ENCODE measurements at regions not wholly inside any gene's neighbourhood (a gene's known extent, or its start where the extent isn't known, plus 50 kb on each side); places are given as distances from the start of the nearest gene placed in this dataset.

- no peaks in the 10 kb centered on the region for H3K36me3 Mint-ChIP-seq (ENCODE audit: unreplicated experiment)
- no peak for DNase-seq (ENCODE audit: extremely low spot score, unreplicated experiment)
- H3K4me1 Mint-ChIP-seq (ENCODE audit: unreplicated experiment) = no peaks in the 10 kb centered on the region
- H3K27ac Mint-ChIP-seq (ENCODE audit: unreplicated experiment) = no peak overlapping the region
- H3K4me3 Mint-ChIP-seq (ENCODE audit: unreplicated experiment) = no peak overlapping the region
- no peak for TF ChIP-seq CTCF (IDR thresholded peaks at IDR 0.05)
- H3K27me3 Mint-ChIP-seq (ENCODE audit: unreplicated experiment) = peaks cover 12% of the 10 kb centered on the region
- H3K9me3 Mint-ChIP-seq (ENCODE audit: unreplicated experiment) = no peaks in the 10 kb centered on the region
Measured at GRCh38 chr6:79833964-79834284, 113.4 kb downstream of the ELOVL4 start.

GRCh38 chr6:79833264-79833963 lies 113.9 kb downstream of the ELOVL4 start:
- no peaks in the 10 kb centered on the region for H3K4me1 Mint-ChIP-seq (ENCODE audit: unreplicated experiment)
- no peak for DNase-seq (ENCODE audit: extremely low spot score, unreplicated experiment)
- peaks cover 12% of the 10 kb centered on the region for H3K27me3 Mint-ChIP-seq (ENCODE audit: unreplicated experiment)
- no peak overlapping the region for H3K27ac Mint-ChIP-seq (ENCODE audit: unreplicated experiment)
- H3K4me3 Mint-ChIP-seq (ENCODE audit: unreplicated experiment) = no peak overlapping the region
- no peaks in the 10 kb centered on the region for H3K9me3 Mint-ChIP-seq (ENCODE audit: unreplicated experiment)
- TF ChIP-seq CTCF (IDR thresholded peaks at IDR 0.05) = no peak
- no peaks in the 10 kb centered on the region for H3K36me3 Mint-ChIP-seq (ENCODE audit: unreplicated experiment)

GRCh38 chr6:79832723-79833122 lies 114.6 kb downstream of the ELOVL4 start:
- no peak for TF ChIP-seq CTCF (IDR thresholded peaks at IDR 0.05)
- Mint-ChIP-seq H3K9me3 (ENCODE audit: unreplicated experiment) (no peaks in the 10 kb centered on the region), H3K27me3 (ENCODE audit: unreplicated experiment) (peaks cover 12% of the 10 kb centered on the region), H3K4me3 (ENCODE audit: unreplicated experiment) (no peak overlapping the region), H3K27ac (ENCODE audit: unreplicated experiment) (no peak overlapping the region), H3K36me3 (ENCODE audit: unreplicated experiment) (no peaks in the 10 kb centered on the region), H3K4me1 (ENCODE audit: unreplicated experiment) (no peaks in the 10 kb centered on the region)
- DNase-seq (ENCODE audit: extremely low spot score, unreplicated experiment) = no peak

- no peak for TF ChIP-seq CTCF (IDR thresholded peaks at IDR 0.05)
- Mint-ChIP-seq H3K36me3 (ENCODE audit: unreplicated experiment) (no peaks in the 10 kb centered on the region), H3K4me1 (ENCODE audit: unreplicated experiment) (no peaks in the 10 kb centered on the region), H3K4me3 (ENCODE audit: unreplicated experiment) (no peak overlapping the region), H3K9me3 (ENCODE audit: unreplicated experiment) (peaks cover 12% of the 10 kb centered on the region), H3K27me3 (ENCODE audit: unreplicated experiment) (peaks cover 16% of the 10 kb centered on the region), H3K27ac (ENCODE audit: unreplicated experiment) (no peak overlapping the region)
- no peak for DNase-seq (ENCODE audit: extremely low spot score, unreplicated experiment)
Measured at GRCh38 chr6:79824202-79824601, 123.2 kb downstream of the ELOVL4 start.

- no peak for TF ChIP-seq CTCF (IDR thresholded peaks at IDR 0.05)
- DNase-seq (ENCODE audit: extremely low spot score, unreplicated experiment) = no peak
- H3K4me3 Mint-ChIP-seq (ENCODE audit: unreplicated experiment) = no peak overlapping the region
Measured at GRCh38 chr6:79821859-79822258, 125.5 kb downstream of the ELOVL4 start.

More at GRCh38 chr6:79821859-79822258, 125.5 kb downstream of the ELOVL4 start:
- no peaks in the 10 kb centered on the region for H3K4me1 Mint-ChIP-seq (ENCODE audit: unreplicated experiment)
- H3K36me3 Mint-ChIP-seq (ENCODE audit: unreplicated experiment) = no peaks in the 10 kb centered on the region
- no peak overlapping the region for H3K27ac Mint-ChIP-seq (ENCODE audit: unreplicated experiment)
- H3K9me3 Mint-ChIP-seq (ENCODE audit: unreplicated experiment) = peaks cover 8% of the 10 kb centered on the region
- H3K27me3 Mint-ChIP-seq (ENCODE audit: unreplicated experiment) = peaks cover 16% of the 10 kb centered on the region
